Prostate gland (tissue), 2 donors: ENCODE measurements at regions not wholly inside any gene's neighbourhood (a gene's known extent, or its start where the extent isn't known, plus 50 kb on each side); places are given as distances from the start of the nearest gene placed in this dataset.

Experiments
- DNase-seq: peaks from one replicate; pipeline ENCODE4 v3.0.0-alpha.2; 2019; ENCODE audit warnings: low spot score
- H3K27ac ChIP-seq, 2 donors: fragments of 200-600 bp; sonication (generic); 2 replicates each; pipeline ENCODE4 v1.5.1; 2017 to 2019
- H3K27me3 ChIP-seq: fragments of 200-600 bp; sonication (generic); replicated peaks from 2 replicates; pipeline ENCODE4 v1.5.1; 2019; ENCODE audit not compliant: insufficient read depth
- H3K36me3 ChIP-seq, 2 donors: fragments of 200-600 bp; sonication (generic); 1 replicate in 1 of 2; 2 replicates in 1 of 2; pipeline versions ENCODE4 v1.5.1 to v1.8.1; 2017 to 2019
- H3K4me1 ChIP-seq: fragments of 200-600 bp; sonication (generic); replicated peaks from 2 replicates; pipeline ENCODE4 v1.5.1; 2019
- H3K4me3 ChIP-seq, 2 donors: fragments of 200-600 bp; sonication (generic); 2 replicates each; pipeline ENCODE4 v1.5.1; 2017 to 2019
- H3K9me3 ChIP-seq: fragments of 200-600 bp; sonication (generic); 2 replicates; pipeline ENCODE4 v1.5.1; 2017
- POLR2A ChIP-seq: fragments of 450-650 bp; IDR thresholded peaks from one replicate; pipeline ENCODE4 v1.6.1; 2016; ENCODE audit warnings: antibody characterized with exemption, mild to moderate bottlenecking
- POLR2AphosphoS5 ChIP-seq: sonication (generic); formaldehyde crosslinking; IDR thresholded peaks from one replicate; pipeline ENCODE4 v1.6.1; 2017; ENCODE audit warnings: antibody characterized with exemption
- WGBS: methylation state at CpG from one replicate; pipeline ENCODE4 v1.1.5; 2018; 5-methylcytosine and 5-hydroxymethylcytosine counted together
- intact Hi-C: fragments of 100-400 bp; cut with DNase I; formaldehyde crosslinking; loops from one replicate; pipeline ENCODE4 v1.14.2; 2022
- TF ChIP-seq, protein P1 (sequence below), 4 experiments: fragments of 200-600 bp in 2 of 4; fragments of 450-650 bp in 2 of 4; sonication (generic) in 2 of 4; IDR thresholded peaks; 1 replicate in 3 of 4; 2 replicates in 1 of 4; pipeline ENCODE4 v1.5.1; 2016 to 2019; ENCODE audit warnings: antibody characterized with exemption in 4 of 4, mild to moderate bottlenecking in 2 of 4, moderate library complexity in 2 of 4

DNA sequence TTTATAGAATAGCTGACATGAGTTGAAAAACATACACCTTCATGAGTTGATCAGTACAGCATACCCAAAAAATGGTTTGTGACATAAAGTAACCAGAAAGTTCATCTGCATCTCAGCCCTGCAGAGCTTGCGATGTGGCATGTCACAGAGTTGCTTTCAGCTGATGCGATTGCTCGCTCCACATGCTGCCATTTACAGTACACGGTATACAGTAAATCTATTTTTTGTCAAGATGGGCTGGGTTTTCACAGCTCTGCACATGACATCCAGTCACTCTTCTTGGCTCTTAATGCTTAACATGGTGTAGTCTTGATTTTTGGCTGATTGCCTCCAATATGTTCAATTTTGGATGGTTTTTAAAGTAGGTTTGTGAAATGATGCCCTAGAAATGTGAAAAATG lies 811.9 kb downstream of the SATB2 start:
- H3K27me3 ChIP-seq = no peaks in the 10 kb centered on the region
- TF ChIP-seq POLR2AphosphoS5 = no peak
- TF ChIP-seq, protein P1, sequence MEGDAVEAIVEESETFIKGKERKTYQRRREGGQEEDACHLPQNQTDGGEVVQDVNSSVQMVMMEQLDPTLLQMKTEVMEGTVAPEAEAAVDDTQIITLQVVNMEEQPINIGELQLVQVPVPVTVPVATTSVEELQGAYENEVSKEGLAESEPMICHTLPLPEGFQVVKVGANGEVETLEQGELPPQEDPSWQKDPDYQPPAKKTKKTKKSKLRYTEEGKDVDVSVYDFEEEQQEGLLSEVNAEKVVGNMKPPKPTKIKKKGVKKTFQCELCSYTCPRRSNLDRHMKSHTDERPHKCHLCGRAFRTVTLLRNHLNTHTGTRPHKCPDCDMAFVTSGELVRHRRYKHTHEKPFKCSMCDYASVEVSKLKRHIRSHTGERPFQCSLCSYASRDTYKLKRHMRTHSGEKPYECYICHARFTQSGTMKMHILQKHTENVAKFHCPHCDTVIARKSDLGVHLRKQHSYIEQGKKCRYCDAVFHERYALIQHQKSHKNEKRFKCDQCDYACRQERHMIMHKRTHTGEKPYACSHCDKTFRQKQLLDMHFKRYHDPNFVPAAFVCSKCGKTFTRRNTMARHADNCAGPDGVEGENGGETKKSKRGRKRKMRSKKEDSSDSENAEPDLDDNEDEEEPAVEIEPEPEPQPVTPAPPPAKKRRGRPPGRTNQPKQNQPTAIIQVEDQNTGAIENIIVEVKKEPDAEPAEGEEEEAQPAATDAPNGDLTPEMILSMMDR (IDR thresholded peaks at IDR 0.05) = no peak
- TF ChIP-seq POLR2A = no peak
- H3K9me3 ChIP-seq = no peaks in the 10 kb centered on the region
- no peak overlapping the region for H3K27ac ChIP-seq
- H3K4me3 ChIP-seq = no peak overlapping the region
- H3K36me3 ChIP-seq = no peaks in the 10 kb centered on the region
- 93% methylated on average over 4 of the region's 4 CpGs for WGBS
- H3K4me1 ChIP-seq = no peaks in the 10 kb centered on the region
- DNase-seq = no peak
- intact Hi-C loops = no loop called here

DNA sequence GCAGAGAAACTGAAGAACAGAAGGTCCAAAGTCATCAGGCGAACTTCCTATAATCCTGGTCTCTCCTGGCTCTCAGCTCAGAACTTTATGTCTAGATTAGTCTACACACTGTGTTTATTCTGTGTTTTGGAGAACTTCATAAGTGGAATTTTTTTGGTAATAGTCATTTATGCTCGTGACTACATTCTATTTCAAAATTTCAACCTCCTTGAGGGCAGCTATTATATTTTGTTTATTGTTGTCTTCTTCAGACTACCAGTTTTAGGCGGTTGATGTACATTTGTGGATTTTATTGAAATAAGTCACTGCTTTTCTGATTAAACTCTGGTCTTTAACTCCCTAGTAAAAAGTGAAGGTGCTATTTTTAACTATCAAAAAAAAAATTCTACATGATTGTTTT lies 816.6 kb downstream of the SATB2 start:
- 85% methylated on average over 3 of the region's 3 CpGs for WGBS

DNA sequence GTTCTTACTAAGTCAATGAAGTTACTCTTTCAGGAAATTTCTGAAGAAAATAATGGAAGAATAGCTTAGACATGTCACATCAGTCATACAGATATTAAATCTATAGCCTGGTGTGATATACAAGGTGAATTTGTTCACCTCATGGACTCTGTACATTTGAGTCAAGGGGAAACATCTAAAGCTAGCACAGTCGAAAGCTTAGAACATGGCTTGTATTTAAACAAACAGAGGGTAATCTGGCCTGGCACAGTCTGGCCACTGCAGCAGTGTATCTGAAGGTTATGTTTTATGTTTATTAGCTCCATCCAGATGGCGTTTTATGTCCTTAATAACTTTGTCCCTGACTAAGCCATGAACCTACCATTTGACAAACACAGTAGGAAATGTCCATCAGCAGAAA lies 817.3 kb downstream of the SATB2 start:
- Histone ChIP-seq H3K4me3 (no peak overlapping the region), H3K9me3 (no peaks in the 10 kb centered on the region), H3K4me1 (no peaks in the 10 kb centered on the region), H3K27me3 (no peaks in the 10 kb centered on the region), H3K36me3 (no peaks in the 10 kb centered on the region), H3K27ac (no peak overlapping the region)
- no peak for DNase-seq
- TF ChIP-seq, protein P1 (IDR thresholded peaks at IDR 0.05) = no peak
- TF ChIP-seq POLR2AphosphoS5 = no peak
- TF ChIP-seq POLR2A = no peak
- intact Hi-C loops = no loop called here
- 38% methylated on average over 2 of the region's 2 CpGs for WGBS

More for the DNA sequence above, 816.6 kb downstream of the SATB2 start:
- Histone ChIP-seq H3K9me3 (no peaks in the 10 kb centered on the region), H3K27me3 (no peaks in the 10 kb centered on the region), H3K4me1 (no peaks in the 10 kb centered on the region), H3K27ac (no peak overlapping the region), H3K4me3 (no peak overlapping the region), H3K36me3 (no peaks in the 10 kb centered on the region)
- intact Hi-C loops = no loop called here
- TF ChIP-seq, protein P1 (IDR thresholded peaks at IDR 0.05) = no peak
- TF ChIP-seq POLR2AphosphoS5 (no peak), POLR2A (no peak)
- DNase-seq = no peak

DNA sequence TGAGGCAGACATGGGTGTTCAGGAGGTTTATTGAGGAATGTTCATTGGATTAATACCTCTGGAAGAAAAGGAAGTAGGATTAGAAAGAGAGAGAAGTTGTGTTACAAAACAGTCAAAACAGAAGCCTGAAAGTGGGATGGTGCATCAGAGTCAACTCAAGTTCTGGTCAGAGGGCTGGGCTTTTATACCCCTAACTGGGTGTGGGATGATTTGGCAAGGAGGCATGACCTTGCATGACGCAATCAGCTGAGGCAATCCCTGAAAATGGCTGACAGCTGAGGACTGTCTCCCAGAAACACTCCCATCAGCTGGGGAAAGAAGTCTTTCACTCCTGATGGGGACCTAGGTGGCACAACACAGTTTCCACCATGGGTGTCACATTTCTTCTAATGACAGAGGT lies 818.2 kb downstream of the SATB2 start:
- no peaks in the 10 kb centered on the region for H3K36me3 ChIP-seq
- H3K9me3 ChIP-seq = no peaks in the 10 kb centered on the region
- no peak for DNase-seq
- H3K4me3 ChIP-seq = no peak overlapping the region
- H3K4me1 ChIP-seq = no peaks in the 10 kb centered on the region
- TF ChIP-seq POLR2A = no peak
- TF ChIP-seq, protein P1 (IDR thresholded peaks at IDR 0.05) = no peak
- TF ChIP-seq POLR2AphosphoS5 = no peak
- 85% methylated on average over 1 of the region's 1 CpG for WGBS
- intact Hi-C loops = no loop called here
- no peak overlapping the region for H3K27ac ChIP-seq
- H3K27me3 ChIP-seq = no peaks in the 10 kb centered on the region

DNA sequence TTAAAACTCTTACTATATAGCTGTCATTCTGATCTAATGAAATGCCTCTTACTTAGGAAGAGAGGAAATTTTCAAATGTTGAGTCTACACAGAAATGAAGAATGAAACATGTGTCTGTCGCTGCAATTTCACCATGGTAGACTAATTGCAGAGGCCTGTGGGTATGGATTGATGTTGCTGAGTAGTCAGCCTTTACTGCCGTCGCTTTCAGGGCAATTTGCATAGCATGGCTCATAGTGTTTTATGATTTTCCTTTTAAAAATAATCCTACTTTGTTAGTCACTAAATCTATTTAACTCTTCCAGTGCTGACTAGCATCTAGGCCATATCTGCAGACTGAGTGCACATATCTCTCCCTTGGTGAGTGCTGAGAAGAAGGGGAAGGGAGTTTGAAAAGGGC lies 819.2 kb downstream of the SATB2 start:
- TF ChIP-seq, protein P1 (IDR thresholded peaks at IDR 0.05) = no peak
- no peak for TF ChIP-seq POLR2A
- TF ChIP-seq POLR2AphosphoS5 = no peak

More for the DNA sequence above, 819.2 kb downstream of the SATB2 start:
- whole genome bisulfite sequencing = 86% methylated on average over 3 of the region's 3 CpGs
- H3K36me3 ChIP-seq = no peaks in the 10 kb centered on the region
- H3K4me1 ChIP-seq = no peaks in the 10 kb centered on the region
- H3K27ac ChIP-seq = no peak overlapping the region
- H3K9me3 ChIP-seq = no peaks in the 10 kb centered on the region
- H3K27me3 ChIP-seq = no peaks in the 10 kb centered on the region
- DNase-seq = no peak
- H3K4me3 ChIP-seq = no peak overlapping the region
- intact Hi-C loops = no loop called here
